ENCODE measurements at regions not wholly inside any gene's neighbourhood (a gene's known extent, or its start where the extent isn't known, plus 50 kb on each side); places are given as distances from the start of the nearest gene placed in this dataset.
"Not testable (repeated sequence)": the region's sequence is repeated elsewhere in the genome, so short reads cannot be mapped to it uniquely, and the experiment has no call there.

DNA sequence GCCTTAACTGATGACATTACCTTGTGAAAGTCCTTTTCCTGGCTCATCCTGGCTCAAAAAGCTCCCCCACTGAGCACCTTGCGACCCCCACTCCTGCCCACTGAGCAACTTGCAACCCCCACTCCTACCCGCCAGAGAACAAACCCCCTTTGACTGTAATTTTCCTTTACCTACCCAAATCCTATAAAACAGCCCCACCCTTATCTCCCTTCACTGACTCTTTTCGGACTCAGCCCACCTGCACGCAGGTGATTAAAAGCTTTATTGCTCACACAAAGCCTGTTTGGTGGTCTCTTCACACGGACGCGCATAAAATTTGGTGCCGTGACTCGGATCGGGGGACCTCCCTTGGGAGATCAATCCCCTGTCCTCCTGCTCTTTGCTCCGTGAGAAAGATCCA lies 124.4 kb upstream of the MAP2 start:
- H3K4me1 Mint-ChIP-seq; DNase-seq; H3K27me3 Mint-ChIP-seq; H3K36me3 Mint-ChIP-seq; H3K9me3 Mint-ChIP-seq; H3K4me3 Mint-ChIP-seq; ATAC-seq (ENCODE audit: low read depth); POLR2A ChIA-PET; H3K27ac Mint-ChIP-seq: not testable (repeated sequence)

DNA sequence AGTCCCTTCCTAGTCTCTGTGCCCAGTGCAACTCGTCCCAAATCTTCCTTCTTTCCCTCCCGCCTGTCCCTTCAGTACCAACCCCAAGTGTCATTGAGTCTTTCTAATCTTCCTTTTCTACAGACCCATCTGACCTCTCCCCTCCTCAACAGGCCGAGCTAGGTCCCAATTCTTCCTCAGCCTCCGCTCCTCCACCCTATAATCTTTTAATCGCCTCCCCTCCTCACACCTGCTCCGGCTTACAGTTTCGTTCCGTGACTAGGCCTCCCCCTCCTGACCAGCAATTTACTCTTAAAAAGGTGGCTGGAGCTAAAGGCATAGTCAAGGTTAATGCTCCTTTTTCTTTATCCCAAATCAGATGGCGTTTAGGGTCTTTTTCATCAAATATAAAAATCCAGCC lies 123.1 kb upstream of the MAP2 start:
- H3K4me1 Mint-ChIP-seq; ATAC-seq (ENCODE audit: low read depth); DNase-seq; H3K27me3 Mint-ChIP-seq; H3K9me3 Mint-ChIP-seq; H3K4me3 Mint-ChIP-seq; POLR2A ChIA-PET; H3K36me3 Mint-ChIP-seq; H3K27ac Mint-ChIP-seq: not testable (repeated sequence)

DNA sequence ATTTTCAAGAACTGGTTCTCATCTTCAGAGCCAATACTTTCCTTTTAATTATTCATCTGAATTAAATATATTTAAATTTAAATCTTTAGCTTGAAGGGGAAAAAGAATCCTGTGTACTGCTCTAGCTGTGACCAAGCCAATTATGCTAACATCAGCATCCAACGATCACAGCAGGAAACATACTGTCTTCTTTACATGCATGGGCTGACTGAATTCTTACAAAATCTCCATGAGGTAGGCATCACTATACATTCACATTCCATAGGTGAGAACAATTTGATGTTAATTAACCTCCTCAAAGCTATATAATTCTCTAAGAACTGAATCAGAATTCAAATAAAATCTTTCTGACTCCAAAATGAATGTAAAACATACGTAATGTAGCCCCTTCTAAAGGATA lies 118.8 kb upstream of the MAP2 start:
- Mint-ChIP-seq H3K4me3 (no peak overlapping the region), H3K27me3 (no peaks in the 10 kb centered on the region), H3K36me3 (no peaks in the 10 kb centered on the region), H3K9me3 (no peaks in the 10 kb centered on the region), H3K4me1 (no peaks in the 10 kb centered on the region), H3K27ac (no peak overlapping the region)
- POLR2A ChIA-PET = no interaction called here
- DNase-seq (no peak), ATAC-seq (ENCODE audit: low read depth) (no peak)

DNA sequence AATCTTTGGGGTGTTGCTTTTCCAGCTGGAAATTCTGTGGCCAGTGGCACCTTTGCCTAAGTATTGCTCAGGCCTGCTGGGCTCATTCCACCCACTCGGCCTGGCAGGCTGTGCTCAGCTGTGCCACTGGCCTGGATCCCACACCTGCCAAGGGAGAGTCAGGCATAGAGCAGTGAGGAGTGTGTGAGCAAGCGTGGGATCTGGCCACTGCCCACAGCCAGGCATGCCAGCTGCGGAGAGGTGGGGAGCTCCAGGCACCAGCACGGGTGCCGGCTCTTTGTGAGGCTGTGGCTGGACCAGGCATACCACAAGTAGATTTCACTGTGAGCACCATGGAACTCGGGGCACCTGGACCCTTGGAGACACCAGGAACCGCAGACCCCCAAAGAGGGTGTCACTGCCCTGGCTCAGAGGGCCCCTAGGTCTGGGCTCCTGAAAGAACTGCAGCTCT lies 118.1 kb upstream of the MAP2 start:
- DNase-seq (no peak), ATAC-seq (ENCODE audit: low read depth) (no peak)
- Mint-ChIP-seq H3K27ac (no peak overlapping the region), H3K9me3 (no peaks in the 10 kb centered on the region), H3K36me3 (no peaks in the 10 kb centered on the region), H3K4me1 (no peaks in the 10 kb centered on the region), H3K27me3 (no peaks in the 10 kb centered on the region), H3K4me3 (no peak overlapping the region)
- POLR2A ChIA-PET = no interaction called here

DNA sequence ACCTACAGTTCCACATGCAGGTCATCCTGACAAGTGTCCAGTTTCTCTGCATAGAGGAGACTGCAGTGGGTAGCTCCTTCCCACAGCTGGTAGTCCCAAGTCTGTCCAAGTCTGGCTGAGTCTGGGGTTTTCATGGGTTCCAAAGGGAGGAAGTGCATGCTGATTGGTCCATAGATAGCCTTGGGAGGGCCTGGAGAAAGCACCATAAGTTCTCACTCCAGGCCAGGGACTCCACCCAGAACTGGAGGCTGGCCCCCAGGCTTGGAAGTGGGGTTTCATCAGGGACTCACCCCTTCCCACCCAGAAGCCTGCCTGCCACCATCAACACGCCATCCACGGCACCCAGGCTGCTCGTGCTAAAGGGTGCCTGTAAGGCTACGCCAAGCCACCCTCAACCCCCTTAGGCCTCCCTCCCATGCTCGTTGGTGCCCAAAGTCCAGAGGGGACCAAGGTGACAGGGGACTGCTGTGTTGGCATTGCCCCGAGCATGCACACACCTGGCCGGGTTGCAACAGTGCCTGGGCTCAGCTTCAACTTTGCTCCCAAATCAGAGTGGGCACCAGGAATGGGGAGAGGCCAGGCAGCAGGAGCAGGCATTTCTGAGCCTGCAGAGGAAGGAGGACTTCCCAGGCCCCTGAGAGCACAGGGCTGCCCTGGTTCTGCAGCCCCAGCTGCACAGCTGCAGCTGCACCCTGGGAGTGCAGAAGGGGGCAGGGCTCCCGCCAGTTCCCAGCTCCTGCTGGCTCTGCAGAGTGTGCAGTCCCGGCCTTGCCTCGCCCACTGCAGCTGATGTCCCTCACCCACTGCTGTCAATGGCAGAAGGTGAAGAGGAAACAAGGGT lies 116.5 kb upstream of the MAP2 start:
- no peak overlapping the region for H3K4me3 Mint-ChIP-seq
- H3K36me3 Mint-ChIP-seq = no peaks in the 10 kb centered on the region
- no peak overlapping the region for H3K27ac Mint-ChIP-seq
- H3K27me3 Mint-ChIP-seq = no peaks in the 10 kb centered on the region
- H3K4me1 Mint-ChIP-seq = no peaks in the 10 kb centered on the region
- ATAC-seq (ENCODE audit: low read depth) (no peak), DNase-seq (no peak)
- POLR2A ChIA-PET = no interaction called here
- H3K9me3 Mint-ChIP-seq = no peaks in the 10 kb centered on the region

DNA sequence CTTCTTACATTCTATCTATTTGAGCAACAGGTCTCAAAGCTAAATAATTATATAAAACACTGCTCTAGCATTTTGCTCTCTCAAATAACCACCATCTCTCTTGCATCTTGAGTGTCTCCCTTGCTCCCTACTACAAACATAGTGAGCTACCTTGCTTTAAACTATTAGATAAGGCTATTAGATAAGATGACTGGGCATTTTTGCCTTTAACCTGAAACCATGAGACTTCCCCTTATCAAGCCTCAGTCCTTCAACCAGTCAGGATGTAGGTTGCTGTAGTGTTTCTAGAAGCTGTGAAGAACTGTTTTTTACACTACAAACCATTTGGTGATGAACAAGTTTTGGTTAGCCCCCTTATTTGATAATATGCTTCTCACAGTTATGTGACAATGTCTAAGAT lies 115.4 kb upstream of the MAP2 start:
- POLR2A ChIA-PET = no interaction called here
- H3K27ac Mint-ChIP-seq = no peak overlapping the region
- no peaks in the 10 kb centered on the region for H3K27me3 Mint-ChIP-seq
- H3K4me3 Mint-ChIP-seq = no peak overlapping the region
- DNase-seq (no peak), ATAC-seq (ENCODE audit: low read depth) (no peak)
- no peaks in the 10 kb centered on the region for H3K9me3 Mint-ChIP-seq
- no peaks in the 10 kb centered on the region for H3K36me3 Mint-ChIP-seq
- no peaks in the 10 kb centered on the region for H3K4me1 Mint-ChIP-seq

DNA sequence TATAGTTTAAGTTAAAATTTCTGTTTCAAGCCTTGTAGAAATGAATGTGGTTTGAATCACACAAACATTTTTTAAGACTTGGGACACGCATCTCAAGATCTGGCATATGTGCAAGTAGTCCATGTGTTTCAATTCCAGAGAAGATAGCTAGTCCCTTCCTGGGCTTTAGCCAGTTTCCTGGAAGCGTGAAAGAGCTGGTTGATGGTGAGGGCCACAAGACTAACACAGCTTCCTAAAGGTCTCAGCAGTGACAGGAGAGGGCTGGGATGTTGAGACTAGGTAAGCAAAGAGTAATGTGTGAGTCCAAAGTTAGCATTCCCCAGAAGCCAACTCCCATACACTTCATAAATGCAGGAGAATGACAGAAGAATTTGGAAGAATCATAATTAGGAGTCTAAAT lies 111.9 kb upstream of the MAP2 start:
- no peak for ATAC-seq (ENCODE audit: low read depth)
- no peaks in the 10 kb centered on the region for H3K4me1 Mint-ChIP-seq
- no peaks in the 10 kb centered on the region for H3K27me3 Mint-ChIP-seq
- no peaks in the 10 kb centered on the region for H3K36me3 Mint-ChIP-seq
- no peak overlapping the region for H3K4me3 Mint-ChIP-seq
- POLR2A ChIA-PET = no interaction called here
- no peak for DNase-seq
- H3K9me3 Mint-ChIP-seq = no peaks in the 10 kb centered on the region
- H3K27ac Mint-ChIP-seq = no peak overlapping the region

DNA sequence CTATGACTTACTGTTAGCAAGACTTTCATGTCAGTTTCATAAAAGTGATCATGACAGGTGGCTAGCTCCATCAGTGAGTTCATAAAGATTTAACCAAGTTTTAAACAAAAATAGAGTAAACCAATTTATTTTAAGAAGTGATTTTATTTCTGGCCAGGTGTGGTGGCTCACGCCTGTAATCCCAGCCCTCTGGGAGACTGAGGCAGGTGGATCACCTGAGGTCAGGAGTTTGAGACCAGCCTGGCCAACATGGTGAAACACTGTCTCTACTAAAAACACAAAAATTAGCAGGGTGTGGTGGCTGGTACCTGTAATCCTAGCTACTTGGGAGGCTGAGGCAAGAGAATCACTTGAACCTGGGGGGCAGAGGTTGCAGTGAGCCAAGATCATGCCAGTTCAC lies 111.4 kb upstream of the MAP2 start:
- H3K27ac Mint-ChIP-seq; H3K4me3 Mint-ChIP-seq; H3K4me1 Mint-ChIP-seq; H3K27me3 Mint-ChIP-seq; DNase-seq; H3K9me3 Mint-ChIP-seq; ATAC-seq (ENCODE audit: low read depth); POLR2A ChIA-PET; H3K36me3 Mint-ChIP-seq: not testable (repeated sequence)

DNA sequence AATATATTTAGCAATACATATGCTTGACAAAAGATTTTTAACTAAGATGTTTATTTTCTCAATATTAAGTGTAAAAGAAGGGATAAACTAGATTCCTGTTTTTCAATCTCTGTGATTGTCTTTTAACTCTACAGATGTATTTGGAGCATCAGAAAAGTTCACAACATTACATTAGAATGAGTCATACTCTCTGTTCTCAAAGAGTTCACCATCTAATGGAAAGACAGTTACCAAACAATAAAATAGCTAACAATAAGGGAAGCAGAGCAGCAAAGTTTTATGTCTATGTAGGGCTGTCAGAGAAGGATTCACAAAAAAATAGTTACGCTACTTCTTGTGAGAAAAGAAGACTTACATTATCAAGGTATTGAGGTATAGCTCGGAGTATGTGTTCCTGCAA lies 109.2 kb upstream of the MAP2 start:
- Mint-ChIP-seq H3K9me3 (no peaks in the 10 kb centered on the region), H3K27me3 (no peaks in the 10 kb centered on the region), H3K4me1 (no peaks in the 10 kb centered on the region), H3K4me3 (no peak overlapping the region), H3K27ac (no peak overlapping the region), H3K36me3 (no peaks in the 10 kb centered on the region)
- POLR2A ChIA-PET = no interaction called here
- no peak for ATAC-seq (ENCODE audit: low read depth)
- no peak for DNase-seq

DNA sequence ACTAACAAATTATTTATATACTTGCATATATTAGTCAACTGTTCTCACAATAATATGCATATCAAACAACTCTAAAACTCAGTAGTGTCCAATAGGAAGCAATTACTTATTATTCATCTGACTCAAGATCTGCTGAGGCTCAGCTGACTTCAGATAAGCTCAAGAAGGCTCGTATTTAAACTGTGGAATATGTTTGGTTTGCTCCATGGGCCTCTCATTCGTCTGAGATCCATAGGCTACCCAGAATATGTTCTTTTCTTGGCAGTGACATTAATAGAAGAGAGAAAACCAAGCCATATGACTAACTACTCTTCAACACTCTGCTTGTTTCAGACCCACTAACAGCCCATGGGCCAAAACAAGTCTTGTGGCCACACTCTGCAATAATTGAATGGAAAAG lies 107.7 kb upstream of the MAP2 start:
- DNase-seq (no peak), ATAC-seq (ENCODE audit: low read depth) (no peak)
- Mint-ChIP-seq H3K36me3 (no peaks in the 10 kb centered on the region), H3K27ac (no peak overlapping the region), H3K27me3 (no peaks in the 10 kb centered on the region), H3K4me1 (no peaks in the 10 kb centered on the region), H3K9me3 (no peaks in the 10 kb centered on the region), H3K4me3 (no peak overlapping the region)
- POLR2A ChIA-PET = no interaction called here

DNA sequence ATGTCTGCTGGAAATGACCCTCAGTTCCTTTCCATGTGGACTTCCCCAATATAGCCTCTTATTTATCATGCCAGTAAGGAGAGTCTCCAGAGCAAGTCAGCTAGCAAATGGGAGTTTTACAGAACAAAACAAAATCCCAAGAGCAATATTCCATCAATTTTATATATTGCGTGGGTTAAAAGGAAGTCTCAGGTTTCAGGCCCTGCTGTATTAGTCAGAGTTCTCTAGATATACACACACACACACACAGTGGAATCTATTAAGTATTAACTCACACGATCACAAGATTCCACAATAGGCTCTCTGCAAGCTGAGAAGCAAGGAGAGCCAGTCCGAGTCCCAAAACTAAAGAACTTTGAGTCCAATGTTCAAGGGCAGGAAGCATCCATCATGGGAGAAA lies 102.8 kb upstream of the MAP2 start:
- no peak for ATAC-seq (ENCODE audit: low read depth)
- POLR2A ChIA-PET = no interaction called here
- no peaks in the 10 kb centered on the region for H3K27me3 Mint-ChIP-seq
- H3K27ac Mint-ChIP-seq = no peak overlapping the region
- DNase-seq = no peak
- H3K4me3 Mint-ChIP-seq = no peak overlapping the region
- H3K36me3 Mint-ChIP-seq = no peaks in the 10 kb centered on the region
- no peaks in the 10 kb centered on the region for H3K4me1 Mint-ChIP-seq
- no peaks in the 10 kb centered on the region for H3K9me3 Mint-ChIP-seq

DNA sequence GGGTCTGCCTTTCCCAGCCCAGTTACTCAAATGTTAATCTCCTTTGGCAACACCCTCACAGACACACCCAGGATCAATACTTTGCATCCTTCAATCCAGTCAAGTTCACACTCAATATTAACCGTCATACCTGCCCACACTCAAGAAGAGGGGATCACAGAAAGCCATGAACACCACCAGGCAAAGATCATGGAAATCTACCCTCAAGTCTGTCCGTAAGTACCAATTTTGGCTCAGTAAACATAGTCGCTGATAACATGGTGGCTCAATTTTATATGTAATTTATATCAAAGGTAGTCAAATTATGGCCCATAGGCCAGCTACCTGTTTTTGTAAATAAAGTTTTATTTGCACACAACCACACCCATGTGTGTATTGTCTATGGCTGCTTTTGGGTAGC lies 102.3 kb upstream of the MAP2 start:
- no peaks in the 10 kb centered on the region for H3K36me3 Mint-ChIP-seq

DNA sequence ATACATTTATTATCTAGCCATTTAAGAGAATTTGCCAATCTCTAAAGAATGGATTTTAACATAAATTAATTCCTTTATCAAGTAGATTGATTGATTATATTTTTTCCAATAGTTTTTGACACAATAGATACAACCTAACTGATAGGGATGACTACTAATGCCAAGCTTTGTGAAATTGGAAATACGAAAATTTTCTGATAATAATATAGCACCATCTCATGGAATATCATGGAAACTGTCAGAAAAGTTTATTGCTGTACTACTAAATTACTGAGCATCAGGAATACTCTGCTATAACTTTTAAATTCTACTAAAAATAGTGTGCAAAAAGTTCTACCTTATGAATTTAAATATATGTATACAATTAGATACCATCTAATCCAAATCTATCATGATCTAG lies 101.8 kb upstream of the MAP2 start:
- no peaks in the 10 kb centered on the region for H3K27me3 Mint-ChIP-seq
- no peaks in the 10 kb centered on the region for H3K9me3 Mint-ChIP-seq
- no peaks in the 10 kb centered on the region for H3K4me1 Mint-ChIP-seq
- no peak overlapping the region for H3K27ac Mint-ChIP-seq
- no peak overlapping the region for H3K4me3 Mint-ChIP-seq
- DNase-seq (no peak), ATAC-seq (ENCODE audit: low read depth) (no peak)
- no peaks in the 10 kb centered on the region for H3K36me3 Mint-ChIP-seq
- POLR2A ChIA-PET = no interaction called here

More for the DNA sequence above, 102.3 kb upstream of the MAP2 start:
- Mint-ChIP-seq H3K9me3 (no peaks in the 10 kb centered on the region), H3K27me3 (no peaks in the 10 kb centered on the region), H3K27ac (no peak overlapping the region), H3K4me3 (no peak overlapping the region), H3K4me1 (no peaks in the 10 kb centered on the region)
- POLR2A ChIA-PET = no interaction called here
- DNase-seq = no peak
- no peak for ATAC-seq (ENCODE audit: low read depth)

DNA sequence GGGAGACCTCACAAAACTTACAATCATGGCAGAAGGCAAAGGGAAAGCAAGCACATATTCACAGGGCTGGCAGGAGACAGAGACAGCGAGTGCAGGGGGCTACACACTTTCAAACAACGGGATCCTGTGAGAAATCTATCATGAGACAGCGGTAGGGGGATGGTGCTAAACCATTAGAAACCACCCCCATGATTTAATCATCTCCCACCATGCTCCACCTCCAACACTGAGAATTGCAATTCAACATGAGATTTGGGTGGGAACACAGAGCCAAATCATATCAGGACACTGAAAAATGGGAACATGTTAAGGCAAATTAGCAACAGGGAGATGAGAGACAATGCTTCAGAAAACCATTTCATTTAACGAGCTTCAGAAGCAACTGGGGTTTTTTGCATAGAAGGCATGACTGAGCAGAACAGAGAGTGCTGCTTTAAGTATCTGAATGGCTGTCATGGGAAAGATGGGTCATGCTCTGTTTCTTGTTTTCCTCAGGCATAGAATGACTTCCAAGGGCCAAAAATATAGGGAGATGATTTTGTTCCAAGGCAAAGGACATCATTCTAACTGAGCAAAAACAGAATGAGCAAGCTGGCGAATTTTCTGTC lies 100.8 kb upstream of the MAP2 start:
- no peak overlapping the region for H3K27ac Mint-ChIP-seq
- ATAC-seq (ENCODE audit: low read depth) = no peak
- H3K36me3 Mint-ChIP-seq = no peaks in the 10 kb centered on the region
- H3K4me1 Mint-ChIP-seq = no peaks in the 10 kb centered on the region
- H3K27me3 Mint-ChIP-seq = no peaks in the 10 kb centered on the region
- POLR2A ChIA-PET = no interaction called here
- no peaks in the 10 kb centered on the region for H3K9me3 Mint-ChIP-seq
- no peak for DNase-seq
- no peak overlapping the region for H3K4me3 Mint-ChIP-seq

Measured in activated naive CD8-positive, alpha-beta T cell treated with anti-CD3 and anti-CD28 coated beads, Interleukin-2, amount 10 ng/mL, durations not matched to agents 7 days and 5 days (primary cell).